ENCODE measurements at regions not wholly inside any gene's neighbourhood (a gene's known extent, or its start where the extent isn't known, plus 50 kb on each side); places are given as distances from the start of the nearest gene placed in this dataset.
"Not testable (repeated sequence)": the region's sequence is repeated elsewhere in the genome, so short reads cannot be mapped to it uniquely, and the experiment has no call there.

DNA sequence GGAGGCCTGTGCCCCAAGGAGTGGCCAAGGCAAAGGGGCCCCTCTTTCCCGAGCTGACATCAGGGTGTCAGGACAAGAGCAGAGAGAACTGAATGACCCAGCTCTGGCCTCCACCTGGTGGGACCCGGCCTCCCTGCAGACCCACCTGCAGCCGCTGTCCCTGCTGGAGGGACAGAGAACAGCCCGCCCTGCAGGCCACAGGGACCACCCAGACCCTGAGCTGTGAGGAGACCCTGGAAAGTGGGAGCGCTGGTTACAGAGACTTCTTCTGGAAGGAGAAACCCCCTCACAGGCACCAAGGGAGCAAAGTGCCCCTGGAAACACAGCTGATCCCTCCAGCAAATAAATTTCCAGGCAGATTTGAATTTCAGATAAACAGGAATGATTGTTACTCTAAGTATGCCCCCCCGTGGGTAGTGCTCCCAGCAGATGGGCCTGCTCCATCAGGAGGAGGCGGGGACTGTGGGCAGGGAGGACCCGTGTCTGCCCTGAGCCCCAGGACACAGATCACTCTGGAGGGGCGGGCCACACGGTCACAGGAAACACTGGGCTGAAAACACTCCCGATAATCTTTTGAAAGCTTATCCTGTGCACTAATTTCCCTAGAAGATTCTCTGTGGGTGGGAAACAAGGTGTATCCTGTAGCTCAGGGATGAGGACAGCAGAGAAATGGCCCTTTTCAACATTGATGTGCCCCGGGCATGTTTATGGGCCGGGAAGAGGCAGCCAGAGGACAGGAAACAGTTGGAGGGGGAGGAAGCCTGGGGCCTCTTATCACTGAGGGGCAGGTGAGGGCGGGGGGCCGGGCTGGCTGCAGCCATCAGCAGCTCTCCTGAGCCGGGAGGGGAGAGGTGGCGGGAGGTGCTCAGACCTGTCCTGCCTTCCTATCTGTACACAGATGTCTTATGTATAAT lies 276.0 kb downstream of the ADGRD1 start:
- DNase-seq (ENCODE audit: low read depth in 2 of 2), result no peak

- no peak for DNase-seq (ENCODE audit: low read depth in 2 of 2)
Observed at GRCh38 chr12:131230340-131231031, 276.8 kb downstream of the ADGRD1 start.

DNA sequence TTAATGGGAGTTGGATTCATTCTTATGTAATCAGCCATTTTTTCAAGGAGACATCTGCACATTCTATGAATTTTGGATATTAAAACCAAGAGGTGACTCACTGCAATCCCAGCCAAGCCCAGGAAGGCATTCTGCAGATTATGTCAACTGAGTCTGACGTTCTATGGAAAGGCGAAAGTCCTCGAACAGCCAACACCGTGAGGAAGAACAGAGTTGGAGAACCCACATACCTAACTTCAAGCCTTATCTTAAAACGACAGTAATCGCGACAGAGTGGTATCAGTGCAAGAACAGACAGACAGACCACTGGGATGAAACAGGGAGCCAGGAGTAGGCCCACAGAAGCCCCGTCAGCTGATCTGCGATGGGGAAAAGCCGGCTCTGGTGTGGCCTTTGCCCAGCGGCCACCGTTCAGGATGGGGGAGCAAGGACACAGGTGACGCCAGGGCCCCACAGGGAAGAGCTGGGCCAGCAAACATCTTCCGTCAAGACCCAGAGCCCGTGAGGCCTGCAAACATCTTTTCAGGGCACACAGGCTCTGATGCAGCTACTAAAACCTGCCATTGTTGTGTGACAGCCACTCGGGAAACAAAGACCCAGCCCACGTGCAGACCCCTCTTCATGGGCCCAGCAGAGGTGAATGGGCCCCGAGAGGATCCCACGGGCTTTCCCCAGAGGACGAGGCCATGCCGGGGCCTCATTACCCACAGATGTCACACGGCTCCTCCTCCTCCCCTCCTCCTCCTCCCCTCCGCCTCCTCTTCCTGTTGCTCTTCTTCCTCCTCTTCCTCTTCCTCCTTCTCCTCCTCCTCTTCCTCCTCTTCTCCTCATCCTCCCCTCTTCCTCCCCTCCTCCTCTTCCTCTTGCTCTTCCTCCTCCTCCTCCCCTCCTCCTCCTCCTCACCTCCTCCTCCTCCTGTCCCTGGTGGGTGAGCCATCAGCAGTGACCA lies 277.6 kb downstream of the ADGRD1 start:
- DNase-seq (ENCODE audit: low read depth in 2 of 2), result no peak

- no peak for DNase-seq (ENCODE audit: low read depth in 2 of 2)
Observed at GRCh38 chr12:131232036-131232435, 278.3 kb downstream of the ADGRD1 start.

DNA sequence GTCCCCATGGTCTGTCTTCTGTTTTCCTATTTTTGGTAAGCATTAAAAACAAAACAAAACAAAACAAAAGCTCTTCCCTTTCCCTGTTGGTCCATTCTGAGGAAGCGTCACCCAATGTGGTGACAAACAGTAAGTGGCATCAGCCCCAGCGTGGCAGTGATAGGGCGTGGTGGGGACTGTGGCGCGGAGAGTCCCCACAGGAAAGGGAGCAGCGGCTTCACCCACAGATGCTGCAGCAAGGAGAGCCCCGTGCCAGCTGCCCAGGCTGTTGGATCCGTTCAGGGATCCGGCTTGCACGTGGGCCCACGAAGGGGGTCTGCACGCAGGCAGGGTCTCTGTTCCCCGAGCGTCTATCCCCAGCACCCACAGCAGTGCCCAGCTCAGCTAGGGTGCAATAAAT lies 279.2 kb downstream of the ADGRD1 start:
- DNase-seq (ENCODE audit: low read depth in 2 of 2), result not testable (repeated sequence)

- not testable (repeated sequence) for DNase-seq (ENCODE audit: low read depth in 2 of 2)
Observed at GRCh38 chr12:131233850-131234789, 280.4 kb downstream of the ADGRD1 start.

- DNase-seq (ENCODE audit: low read depth in 2 of 2), result not testable (repeated sequence)
Observed at GRCh38 chr12:131234841-131235271, 281.1 kb downstream of the ADGRD1 start.

DNA sequence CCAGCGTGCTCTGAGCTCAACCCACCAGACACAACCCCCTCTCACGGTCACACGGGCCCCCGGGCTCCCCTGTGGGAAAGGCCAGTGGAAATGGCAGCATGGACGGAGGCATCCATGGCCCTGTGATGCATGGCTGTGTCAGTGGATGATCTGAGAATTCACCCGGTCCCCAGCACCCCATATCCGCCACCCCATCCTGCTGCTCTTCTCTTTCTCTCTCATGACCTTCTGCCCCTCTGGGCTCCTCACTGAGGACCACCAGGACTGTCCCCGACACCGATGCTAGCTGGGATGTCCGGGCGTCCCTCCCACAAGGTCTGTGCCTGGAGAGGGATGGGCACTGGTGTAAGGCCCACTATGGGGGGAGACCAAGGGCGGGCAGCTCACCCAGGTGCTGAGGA lies 282.2 kb downstream of the ADGRD1 start:
- no peak for DNase-seq (ENCODE audit: low read depth in 2 of 2)

DNA sequence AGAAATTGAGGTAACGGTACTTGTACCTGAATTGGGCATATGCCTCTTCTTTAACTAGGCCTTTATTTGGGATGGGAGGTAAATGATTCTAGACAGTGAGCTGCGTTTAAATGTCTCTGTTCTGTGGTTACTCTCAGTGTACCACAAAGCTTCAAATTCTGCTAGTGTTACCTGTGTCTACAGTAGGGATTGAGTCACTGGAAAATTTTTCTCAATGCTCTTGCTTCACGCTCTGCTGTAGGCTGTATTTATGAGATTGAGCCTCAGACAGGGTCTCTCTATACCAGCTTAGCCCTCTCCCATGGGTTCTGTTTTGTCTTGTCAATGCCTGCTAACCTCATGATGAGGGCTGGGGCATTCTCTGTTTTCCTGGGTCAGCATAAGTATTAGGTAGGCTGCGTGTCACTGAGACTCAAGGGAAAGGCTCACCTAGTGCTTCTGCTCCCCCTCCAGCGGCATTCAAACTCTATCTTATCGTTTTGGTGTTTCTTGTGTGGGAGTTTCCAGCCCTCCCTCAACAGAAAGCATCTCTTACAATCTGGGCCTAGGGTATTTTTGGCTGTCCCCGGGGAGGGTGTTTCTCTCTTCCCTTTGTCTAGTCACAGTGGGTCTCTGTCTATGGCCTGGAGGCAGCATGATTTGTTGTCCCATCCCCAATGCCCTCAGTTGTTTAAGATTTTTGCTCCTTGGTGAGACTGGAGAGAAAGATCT lies 285.8 kb downstream of the ADGRD1 start:
- DNase-seq (ENCODE audit: low read depth in 2 of 2), result no peak

DNA sequence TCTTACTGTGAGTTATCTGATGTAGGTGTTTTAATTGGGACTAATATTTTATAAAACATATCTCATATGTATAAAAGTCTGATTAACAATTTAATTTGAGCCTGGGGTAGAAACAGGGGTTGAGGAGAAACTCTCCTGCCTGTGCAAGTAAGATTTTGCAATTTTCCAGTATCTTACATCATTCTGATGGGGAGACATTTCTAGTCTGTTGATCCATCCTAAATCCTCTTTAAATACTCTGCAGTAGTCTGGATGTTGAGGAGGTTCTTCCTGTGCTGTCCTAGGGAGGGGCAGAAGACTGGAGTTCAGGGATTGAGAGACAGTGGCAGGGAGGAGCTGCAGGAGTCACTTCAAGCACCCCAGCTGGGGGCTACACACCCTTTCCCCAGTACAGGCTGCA lies 287.8 kb downstream of the ADGRD1 start:
- DNase-seq (ENCODE audit: low read depth in 2 of 2), result no peak

DNA sequence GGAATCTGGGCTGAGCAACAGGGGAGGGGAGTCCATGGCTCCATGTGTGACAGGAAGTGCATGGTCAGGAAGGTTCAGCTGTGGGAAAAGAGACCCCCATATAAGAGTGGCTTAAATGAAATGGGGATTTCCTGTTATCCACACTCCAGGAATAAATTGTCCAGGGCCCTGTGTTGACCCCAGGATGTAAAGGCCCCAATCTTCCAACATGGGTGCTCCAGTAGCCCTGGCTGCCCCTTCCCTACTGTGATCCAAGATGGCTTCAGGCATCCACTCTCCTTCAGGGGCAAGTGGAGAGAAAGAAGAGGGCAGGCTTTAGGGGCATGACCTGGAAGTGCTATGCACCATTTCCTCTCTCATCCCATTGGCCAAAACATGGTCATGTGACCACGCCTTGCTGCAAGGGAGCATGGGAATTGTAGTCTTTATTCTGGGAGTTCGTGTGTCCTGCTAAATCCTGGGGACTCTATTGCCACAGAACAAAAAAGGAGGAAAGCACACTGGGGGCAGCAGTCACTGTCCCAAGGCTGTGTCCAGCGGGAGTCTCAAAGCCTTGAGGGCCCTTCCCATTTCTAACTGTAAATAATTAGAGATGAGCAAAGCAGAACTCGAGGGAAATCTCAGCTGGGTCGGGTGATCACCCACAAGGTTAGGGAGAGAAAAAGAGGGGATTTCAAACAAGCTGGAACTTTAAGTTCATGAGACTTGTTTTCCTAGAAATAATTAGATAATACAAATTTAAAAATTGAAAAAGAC lies 289.2 kb downstream of the ADGRD1 start:
- DNase-seq (ENCODE audit: low read depth in 2 of 2), result no peak

DNA sequence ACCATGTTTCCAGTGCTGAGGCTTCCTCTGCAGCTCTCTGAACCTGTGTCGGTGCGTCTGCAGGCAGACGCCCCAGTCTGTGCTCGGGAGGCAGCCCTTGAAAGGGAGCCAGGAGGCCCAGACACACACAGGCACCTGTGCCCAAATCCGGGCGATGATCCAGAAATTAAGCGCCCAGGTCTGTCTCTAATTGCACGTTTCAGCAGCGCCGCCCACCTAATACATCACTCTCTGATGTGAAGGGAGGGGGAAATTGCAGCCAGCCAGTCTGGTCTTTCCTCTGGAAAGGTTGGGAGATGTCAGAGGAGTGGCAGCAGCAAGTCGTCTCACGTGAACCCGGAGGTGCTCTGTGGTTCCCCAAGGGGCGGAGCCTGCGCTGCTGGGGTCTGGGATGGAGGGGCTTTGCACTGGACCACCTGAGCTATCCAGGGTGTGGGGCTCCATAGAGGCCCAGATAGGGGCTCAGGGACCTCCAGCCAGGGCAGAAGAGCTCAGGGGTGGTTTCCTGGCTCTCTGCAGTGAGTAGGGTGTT lies 290.5 kb downstream of the ADGRD1 start:
- DNase-seq (ENCODE audit: low read depth in 2 of 2), result not testable (repeated sequence)

- DNase-seq (ENCODE audit: low read depth in 2 of 2), result not testable (repeated sequence)
Observed at GRCh38 chr12:131245161-131245560, 291.5 kb downstream of the ADGRD1 start.

DNA sequence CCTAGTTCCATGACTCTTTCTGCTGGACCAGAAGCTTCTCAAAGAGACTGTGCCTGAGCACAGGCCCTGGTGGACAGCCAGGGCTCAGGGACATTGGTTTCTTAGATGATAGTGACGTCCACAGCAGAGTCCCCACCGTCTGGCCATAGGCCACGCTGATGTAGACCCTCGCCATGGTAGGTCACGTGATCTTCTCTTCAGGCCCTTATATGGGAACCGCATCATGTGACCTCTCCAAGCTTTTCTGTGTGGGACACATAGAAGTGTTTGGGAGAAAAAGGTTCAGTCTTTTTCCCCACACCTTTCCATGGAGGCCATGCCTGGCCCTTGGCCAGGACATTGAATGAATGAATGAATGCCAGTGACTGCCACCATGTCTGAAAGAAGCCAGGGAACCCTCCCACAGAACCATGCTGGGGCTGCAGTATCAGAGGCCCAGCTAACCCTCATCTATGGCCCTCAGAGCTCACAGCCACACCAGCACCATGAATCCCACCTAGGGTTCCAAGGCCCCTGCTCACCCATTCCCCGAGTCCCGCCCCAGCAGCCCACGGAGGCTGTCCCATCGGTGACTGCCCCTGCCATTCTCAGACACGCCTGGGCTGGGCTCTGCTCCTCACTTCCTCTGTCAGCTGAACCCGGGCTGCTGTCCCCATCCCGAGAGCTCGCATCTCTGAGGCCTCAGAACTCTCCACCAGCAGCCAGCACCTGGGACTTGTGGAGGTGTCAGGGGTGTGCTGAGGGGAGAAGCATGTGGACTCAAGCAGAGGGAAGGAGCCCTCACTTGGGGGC lies 292.1 kb downstream of the ADGRD1 start:
- no peak for DNase-seq (ENCODE audit: low read depth in 2 of 2)

DNA sequence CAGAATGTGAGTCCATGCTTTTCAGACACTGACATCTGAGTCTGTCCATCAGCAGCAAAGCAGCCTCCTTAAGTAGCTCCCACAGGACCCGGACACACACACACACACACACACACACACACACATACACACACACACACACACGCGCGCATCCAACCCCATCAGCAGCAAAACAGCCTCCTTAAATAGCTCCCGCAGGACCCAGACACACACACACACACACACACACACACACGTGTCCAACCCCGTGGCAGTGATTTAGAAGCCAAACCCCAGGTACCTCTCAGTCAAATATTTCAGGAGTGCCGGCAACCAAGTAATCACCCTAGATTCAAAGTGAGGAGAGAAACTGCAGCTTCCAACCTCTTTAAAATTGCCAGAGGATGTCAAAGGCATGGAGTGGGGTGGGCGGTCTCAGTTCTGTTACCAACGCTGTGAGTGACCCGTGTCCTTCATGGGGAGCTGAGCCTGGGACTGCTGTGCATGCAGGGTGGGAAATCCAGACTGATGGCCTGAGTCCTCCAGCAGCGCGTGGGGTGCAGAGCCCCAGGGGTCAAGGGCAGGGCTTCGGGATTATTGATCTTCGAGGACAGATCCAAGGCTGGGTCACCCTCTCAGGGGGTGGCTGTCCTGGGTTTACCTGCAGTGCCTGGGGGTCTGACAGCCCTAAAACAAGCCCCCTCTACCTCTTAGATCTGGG lies 293.5 kb downstream of the ADGRD1 start:
- DNase-seq (ENCODE audit: low read depth in 2 of 2), result not testable (repeated sequence)

DNA sequence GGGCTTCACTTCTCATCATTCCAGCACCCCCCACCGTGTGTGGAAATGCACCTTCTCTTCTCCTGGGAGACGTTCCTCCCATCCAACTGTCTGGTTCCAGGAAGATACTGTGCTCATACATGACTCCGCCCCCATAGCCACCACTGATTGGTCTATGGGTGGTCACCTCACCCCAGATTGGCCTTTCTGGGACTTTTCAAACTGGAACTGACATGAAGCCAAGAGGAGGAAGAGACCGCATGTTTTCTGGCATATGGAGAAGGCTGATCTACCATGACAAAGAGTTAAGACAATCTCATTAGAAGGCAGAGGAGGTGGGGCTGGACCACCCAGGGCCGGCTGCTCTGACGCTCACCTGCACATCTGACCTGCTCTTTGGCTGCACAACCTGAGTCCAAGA lies 294.2 kb downstream of the ADGRD1 start:
- not testable (repeated sequence) for DNase-seq (ENCODE audit: low read depth in 2 of 2)

- no peak for DNase-seq (ENCODE audit: low read depth in 2 of 2)
Observed at GRCh38 chr12:131249246-131250027, 295.7 kb downstream of the ADGRD1 start.
